Mesothelial cell of epicardium (in vitro differentiated cells): ENCODE measurements at regions not wholly inside any gene's neighbourhood (a gene's known extent, or its start where the extent isn't known, plus 50 kb on each side); places are given as distances from the start of the nearest gene placed in this dataset.

Source experiments
- DNase-seq, 2 experiments: peaks; one replicate each; pipeline ENCODE4 v3.0.0; 2021; ENCODE audit warnings: low spot score in 2 of 2; ENCODE audit not compliant: unreplicated experiment in 2 of 2
- H3K27ac Mint-ChIP-seq: 2 replicates; pipeline ENCODE4 v1.8.0; 2021; ENCODE audit warnings: mixed read lengths
- H3K27me3 Mint-ChIP-seq: 2 replicates; pipeline ENCODE4 v1.8.0; 2021; ENCODE audit warnings: low read depth, mixed read lengths
- H3K36me3 Mint-ChIP-seq: 2 replicates; pipeline ENCODE4 v1.8.0; 2021; ENCODE audit warnings: mixed read lengths
- H3K4me1 Mint-ChIP-seq: 2 replicates; pipeline ENCODE4 v1.8.0; 2021; ENCODE audit warnings: mixed read lengths
- H3K4me3 Mint-ChIP-seq: 2 replicates; pipeline ENCODE4 v1.8.0; 2021; ENCODE audit warnings: mild to moderate bottlenecking, moderate library complexity, mixed read lengths
- H3K9me3 Mint-ChIP-seq: 2 replicates; pipeline ENCODE4 v1.8.0; 2021; ENCODE audit warnings: mixed read lengths
- CTCF ChIP-seq: fragments of 200-600 bp; sonication (generic); IDR thresholded peaks from one replicate; pipeline ENCODE4 v1.5.0; 2021; ENCODE audit warnings: antibody characterized with exemption; ENCODE audit not compliant: unreplicated experiment

GRCh38 chr1:173295391-173295790 lies 88.3 kb upstream of the TNFSF4 start:
- no peaks in the 10 kb centered on the region for H3K36me3 Mint-ChIP-seq
- DNase-seq: no peak
- H3K4me1 Mint-ChIP-seq: no peaks in the 10 kb centered on the region
- peaks cover 18% of the 10 kb centered on the region for H3K9me3 Mint-ChIP-seq
- H3K27ac Mint-ChIP-seq: no peak overlapping the region
- peaks cover 12% of the 10 kb centered on the region for H3K27me3 Mint-ChIP-seq
- no peak for TF ChIP-seq CTCF
- H3K4me3 Mint-ChIP-seq: no peak overlapping the region

- DNase-seq: no peak
- no peak overlapping the region for H3K27ac Mint-ChIP-seq
- no peak for TF ChIP-seq CTCF
- peaks cover 12% of the 10 kb centered on the region for H3K27me3 Mint-ChIP-seq
- H3K9me3 Mint-ChIP-seq: peaks cover 18% of the 10 kb centered on the region
- H3K4me1 Mint-ChIP-seq: peaks cover 2% of the 10 kb centered on the region
- no peaks in the 10 kb centered on the region for H3K36me3 Mint-ChIP-seq
- H3K4me3 Mint-ChIP-seq: no peak overlapping the region
These were observed 88.9 kb upstream of the TNFSF4 start for GRCh38 chr1:173295995-173296394.

- H3K4me3 Mint-ChIP-seq: no peak overlapping the region
- H3K27me3 Mint-ChIP-seq: peaks cover 12% of the 10 kb centered on the region
- DNase-seq: no peak
- H3K36me3 Mint-ChIP-seq: no peaks in the 10 kb centered on the region
- no peak for TF ChIP-seq CTCF
- no peak overlapping the region for H3K27ac Mint-ChIP-seq
- H3K4me1 Mint-ChIP-seq: peaks cover 4% of the 10 kb centered on the region
- peaks cover 8% of the 10 kb centered on the region for H3K9me3 Mint-ChIP-seq
These were observed 90.8 kb upstream of the TNFSF4 start for GRCh38 chr1:173297798-173298391.

- Mint-ChIP-seq H3K4me3 (no peak overlapping the region), H3K36me3 (no peaks in the 10 kb centered on the region), H3K4me1 (peaks cover 9% of the 10 kb centered on the region), H3K9me3 (peaks cover 4% of the 10 kb centered on the region), H3K27ac (no peak overlapping the region), H3K27me3 (peaks cover 12% of the 10 kb centered on the region)
- DNase-seq: no peak
- TF ChIP-seq CTCF: no peak
These were observed 93.2 kb upstream of the TNFSF4 start for GRCh38 chr1:173300061-173301044.

- no peak for DNase-seq
- Mint-ChIP-seq H3K4me3 (no peak overlapping the region), H3K27me3 (peaks cover 10% of the 10 kb centered on the region), H3K36me3 (no peaks in the 10 kb centered on the region), H3K4me1 (peaks cover 9% of the 10 kb centered on the region), H3K27ac (no peak overlapping the region), H3K9me3 (peaks cover under 1% of the 10 kb centered on the region)
- TF ChIP-seq CTCF: no peak
These were observed 94.4 kb upstream of the TNFSF4 start for GRCh38 chr1:173301507-173301906.
